ENCODE measurements at regions not wholly inside any gene's neighbourhood (a gene's known extent, or its start where the extent isn't known, plus 50 kb on each side); places are given as distances from the start of the nearest gene placed in this dataset.
"Not testable (repeated sequence)": the region's sequence is repeated elsewhere in the genome, so short reads cannot be mapped to it uniquely, and the experiment has no call there.

GRCh38 chr4:31735004-31735403 is 1014.8 kb downstream of the PCDH7 start:
- H3K9me3 Mint-ChIP-seq = peaks cover 4 to 13% (median 8%) of the 10 kb centered on the region in 3 donors
- no peaks in the 10 kb centered on the region for H3K27me3 Mint-ChIP-seq
- no peaks in the 10 kb centered on the region for H3K36me3 Mint-ChIP-seq
- no peak overlapping the region for H3K4me3 ChIP-seq (ENCODE audit: control insufficient read depth in 1 of 2, extremely low read depth in 1 of 2, low read length in 1 of 2)
- H3K36me3 ChIP-seq (ENCODE audit: control insufficient read depth in 2 of 2, extremely low read depth in 1 of 2, insufficient read depth in 1 of 2, low read length in 1 of 2) = no peaks in the 10 kb centered on the region
- CTCF ChIA-PET = interaction anchor here in 1 of 2 donors (0.7 kb wide), 1 partner anchor 155 kb away, joined by 3 read pairs; no protein-coding TSS in a partner anchor
- no peak for ATAC-seq (replicated peaks in 1 of 4)
- DNase-seq = no peak
- no peaks in the 10 kb centered on the region for H3K27me3 ChIP-seq (replicated peaks in 1 of 2; ENCODE audit: control insufficient read depth in 2 of 2, extremely low read depth in 1 of 2, insufficient read depth in 2 of 2, low read length in 1 of 2)
- H3K9me3 ChIP-seq = peaks cover 3% of the 10 kb centered on the region
- H3K4me3 Mint-ChIP-seq = no peak overlapping the region
- no peak overlapping the region for H3K27ac ChIP-seq (ENCODE audit: low read length)
- H3K4me1 ChIP-seq (ENCODE audit: control insufficient read depth in 1 of 2, extremely low read depth in 1 of 2, insufficient read depth in 2 of 2, low read length in 2 of 2) = no peaks in the 10 kb centered on the region
- no peak overlapping the region for H3K27ac Mint-ChIP-seq
- H3K4me1 Mint-ChIP-seq = no peaks in the 10 kb centered on the region
- POLR2A ChIA-PET = no interaction called here
- no CpG with 5 or more reads among the region's 3 CpGs for WGBS (ENCODE audit: insufficient coverage)

- POLR2A ChIA-PET = no interaction called here
- 63% methylated on average over 1 of the region's 3 CpGs for WGBS (ENCODE audit: insufficient coverage)
- no peaks in the 10 kb centered on the region for H3K36me3 Mint-ChIP-seq
- Histone ChIP-seq H3K9me3 (peaks cover 4% of the 10 kb centered on the region), H3K4me1 (ENCODE audit: control insufficient read depth in 1 of 2, extremely low read depth in 1 of 2, insufficient read depth in 2 of 2, low read length in 2 of 2) (no peaks in the 10 kb centered on the region), H3K4me3 (ENCODE audit: control insufficient read depth in 1 of 2, extremely low read depth in 1 of 2, low read length in 1 of 2) (no peak overlapping the region), H3K27ac (ENCODE audit: low read length) (no peak overlapping the region), H3K36me3 (ENCODE audit: control insufficient read depth in 2 of 2, extremely low read depth in 1 of 2, insufficient read depth in 1 of 2, low read length in 1 of 2) (no peaks in the 10 kb centered on the region), H3K27me3 (replicated peaks in 1 of 2; ENCODE audit: control insufficient read depth in 2 of 2, extremely low read depth in 1 of 2, insufficient read depth in 2 of 2, low read length in 1 of 2) (no peaks in the 10 kb centered on the region)
- H3K4me1 Mint-ChIP-seq = no peaks in the 10 kb centered on the region
- no peak for ATAC-seq (replicated peaks in 1 of 4)
- H3K27ac Mint-ChIP-seq = no peak overlapping the region
- no peaks in the 10 kb centered on the region for H3K27me3 Mint-ChIP-seq
- H3K4me3 Mint-ChIP-seq = no peak overlapping the region
- CTCF ChIA-PET = no interaction called here
- H3K9me3 Mint-ChIP-seq = peaks cover 4 to 11% (median 6%) of the 10 kb centered on the region in 3 donors
- no peak for DNase-seq
These were observed 1017.2 kb downstream of the PCDH7 start for GRCh38 chr4:31737419-31737818.

GRCh38 chr4:31741326-31741725 is 1021.2 kb downstream of the PCDH7 start:
- Mint-ChIP-seq H3K4me3 (no peak overlapping the region), H3K4me1 (no peaks in the 10 kb centered on the region), H3K27me3 (no peaks in the 10 kb centered on the region), H3K36me3 (no peaks in the 10 kb centered on the region), H3K27ac (no peak overlapping the region), H3K9me3 (peaks cover 0 to 10% (median 3%) of the 10 kb centered on the region in 3 donors)
- Histone ChIP-seq H3K27ac (ENCODE audit: low read length) (no peak overlapping the region), H3K27me3 (replicated peaks in 1 of 2; ENCODE audit: control insufficient read depth in 2 of 2, extremely low read depth in 1 of 2, insufficient read depth in 2 of 2, low read length in 1 of 2) (no peaks in the 10 kb centered on the region), H3K4me3 (ENCODE audit: control insufficient read depth in 1 of 2, extremely low read depth in 1 of 2, low read length in 1 of 2) (no peak overlapping the region), H3K36me3 (ENCODE audit: control insufficient read depth in 2 of 2, extremely low read depth in 1 of 2, insufficient read depth in 1 of 2, low read length in 1 of 2) (no peaks in the 10 kb centered on the region), H3K9me3 (peaks cover 2% of the 10 kb centered on the region), H3K4me1 (ENCODE audit: control insufficient read depth in 1 of 2, extremely low read depth in 1 of 2, insufficient read depth in 2 of 2, low read length in 2 of 2) (no peaks in the 10 kb centered on the region)
- no peak for DNase-seq
- POLR2A ChIA-PET = no interaction called here
- no peak for ATAC-seq (replicated peaks in 1 of 4)
- CTCF ChIA-PET = no interaction called here

GRCh38 chr4:31748382-31748781 is 1028.2 kb downstream of the PCDH7 start:
- Mint-ChIP-seq H3K36me3 (no peaks in the 10 kb centered on the region), H3K27ac (no peak overlapping the region), H3K4me1 (no peaks in the 10 kb centered on the region), H3K27me3 (no peaks in the 10 kb centered on the region), H3K9me3 (peaks cover 8 to 24% (median 14%) of the 10 kb centered on the region in 3 donors), H3K4me3 (no peak overlapping the region)
- ATAC-seq (replicated peaks in 1 of 4) (no peak), DNase-seq (no peak)
- Histone ChIP-seq H3K4me1 (ENCODE audit: control insufficient read depth in 1 of 2, extremely low read depth in 1 of 2, insufficient read depth in 2 of 2, low read length in 2 of 2) (no peaks in the 10 kb centered on the region), H3K27ac (ENCODE audit: low read length) (no peak overlapping the region), H3K27me3 (replicated peaks in 1 of 2; ENCODE audit: control insufficient read depth in 2 of 2, extremely low read depth in 1 of 2, insufficient read depth in 2 of 2, low read length in 1 of 2) (no peaks in the 10 kb centered on the region), H3K36me3 (ENCODE audit: control insufficient read depth in 2 of 2, extremely low read depth in 1 of 2, insufficient read depth in 1 of 2, low read length in 1 of 2) (no peaks in the 10 kb centered on the region), H3K4me3 (ENCODE audit: control insufficient read depth in 1 of 2, extremely low read depth in 1 of 2, low read length in 1 of 2) (no peak overlapping the region), H3K9me3 (no peaks in the 10 kb centered on the region)
- ChIA-PET CTCF (no interaction called here), POLR2A (no interaction called here)
- WGBS (ENCODE audit: insufficient coverage) = 77% methylated on average over 3 of the region's 3 CpGs

- ATAC-seq (replicated peaks in 1 of 4); H3K4me3 ChIP-seq (ENCODE audit: control insufficient read depth in 1 of 2, extremely low read depth in 1 of 2, low read length in 1 of 2); H3K27ac Mint-ChIP-seq; H3K4me1 ChIP-seq (ENCODE audit: control insufficient read depth in 1 of 2, extremely low read depth in 1 of 2, insufficient read depth in 2 of 2, low read length in 2 of 2); H3K27me3 ChIP-seq (replicated peaks in 1 of 2; ENCODE audit: control insufficient read depth in 2 of 2, extremely low read depth in 1 of 2, insufficient read depth in 2 of 2, low read length in 1 of 2); H3K4me1 Mint-ChIP-seq; POLR2A ChIA-PET; H3K27ac ChIP-seq (ENCODE audit: low read length); H3K4me3 Mint-ChIP-seq; CTCF ChIA-PET; H3K27me3 Mint-ChIP-seq; H3K36me3 Mint-ChIP-seq; H3K9me3 ChIP-seq; DNase-seq; H3K36me3 ChIP-seq (ENCODE audit: control insufficient read depth in 2 of 2, extremely low read depth in 1 of 2, insufficient read depth in 1 of 2, low read length in 1 of 2): not testable (repeated sequence)
- peaks cover 11 to 27% (median 14%) of the 10 kb centered on the region in 3 donors for H3K9me3 Mint-ChIP-seq
- no CpG with 5 or more reads among the region's 2 CpGs for WGBS (ENCODE audit: insufficient coverage)
These were observed 1030.4 kb downstream of the PCDH7 start for GRCh38 chr4:31750581-31750980.

GRCh38 chr4:31755751-31756150 is 1035.6 kb downstream of the PCDH7 start:
- POLR2A ChIA-PET = no interaction called here
- Mint-ChIP-seq H3K9me3 (peaks cover 28 to 42% (median 37%) of the 10 kb centered on the region in 3 donors), H3K4me3 (no peak overlapping the region), H3K36me3 (no peaks in the 10 kb centered on the region), H3K4me1 (no peaks in the 10 kb centered on the region), H3K27ac (no peak overlapping the region), H3K27me3 (no peaks in the 10 kb centered on the region)
- Histone ChIP-seq H3K36me3 (ENCODE audit: control insufficient read depth in 2 of 2, extremely low read depth in 1 of 2, insufficient read depth in 1 of 2, low read length in 1 of 2) (no peaks in the 10 kb centered on the region), H3K9me3 (no peaks in the 10 kb centered on the region), H3K4me1 (ENCODE audit: control insufficient read depth in 1 of 2, extremely low read depth in 1 of 2, insufficient read depth in 2 of 2, low read length in 2 of 2) (no peaks in the 10 kb centered on the region), H3K27me3 (replicated peaks in 1 of 2; ENCODE audit: control insufficient read depth in 2 of 2, extremely low read depth in 1 of 2, insufficient read depth in 2 of 2, low read length in 1 of 2) (no peaks in the 10 kb centered on the region), H3K27ac (ENCODE audit: low read length) (no peak overlapping the region), H3K4me3 (ENCODE audit: control insufficient read depth in 1 of 2, extremely low read depth in 1 of 2, low read length in 1 of 2) (no peak overlapping the region)
- WGBS (ENCODE audit: insufficient coverage) = 100% methylated on average over 1 of the region's 4 CpGs
- ATAC-seq (replicated peaks in 1 of 4) (no peak), DNase-seq (no peak)
- CTCF ChIA-PET = no interaction called here

DNA sequence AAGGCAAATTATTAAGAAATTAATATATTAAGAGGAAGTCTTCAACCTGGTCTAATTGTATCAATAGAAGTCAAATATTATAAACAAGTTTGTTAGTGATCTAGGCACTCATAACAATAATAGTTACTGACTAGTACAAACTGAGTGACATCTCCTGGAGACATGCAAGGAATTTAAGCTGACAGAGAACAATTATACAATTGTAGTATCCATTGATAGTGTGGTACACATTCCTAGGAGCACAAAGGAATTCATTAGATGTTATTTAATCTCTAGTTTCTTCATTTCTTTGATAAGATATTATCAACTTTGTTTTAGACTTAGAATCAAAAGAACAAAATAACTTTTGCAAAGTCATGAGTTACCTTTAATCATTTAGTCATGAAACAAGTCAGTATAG is 1048.6 kb downstream of the PCDH7 start:
- Histone ChIP-seq H3K27ac (ENCODE audit: low read length) (no peak overlapping the region), H3K36me3 (ENCODE audit: control insufficient read depth in 2 of 2, extremely low read depth in 1 of 2, insufficient read depth in 1 of 2, low read length in 1 of 2) (no peaks in the 10 kb centered on the region), H3K27me3 (replicated peaks in 1 of 2; ENCODE audit: control insufficient read depth in 2 of 2, extremely low read depth in 1 of 2, insufficient read depth in 2 of 2, low read length in 1 of 2) (no peaks in the 10 kb centered on the region), H3K4me1 (ENCODE audit: control insufficient read depth in 1 of 2, extremely low read depth in 1 of 2, insufficient read depth in 2 of 2, low read length in 2 of 2) (no peaks in the 10 kb centered on the region), H3K9me3 (peaks cover 3% of the 10 kb centered on the region), H3K4me3 (ENCODE audit: control insufficient read depth in 1 of 2, extremely low read depth in 1 of 2, low read length in 1 of 2) (no peak overlapping the region)
- Mint-ChIP-seq H3K4me3 (no peak overlapping the region), H3K27ac (no peak overlapping the region), H3K27me3 (no peaks in the 10 kb centered on the region), H3K9me3 (peaks cover 7 to 37% (median 28%) of the 10 kb centered on the region in 3 donors), H3K4me1 (no peaks in the 10 kb centered on the region), H3K36me3 (no peaks in the 10 kb centered on the region)
- ChIA-PET CTCF (no interaction called here), POLR2A (no interaction called here)
- ATAC-seq (replicated peaks in 1 of 4) (no peak), DNase-seq (no peak)
